HL-60/S4 (cell line): ENCODE measurements at regions not wholly inside any gene's neighbourhood (a gene's known extent, or its start where the extent isn't known, plus 50 kb on each side); places are given as distances from the start of the nearest gene placed in this dataset.

Experiments used
- in situ Hi-C: fragments of 300-500 bp; cut with MboI; formaldehyde crosslinking; loops from 2 replicates; pipeline ENCODE4 v1.14.3; 2022; ENCODE audit warnings: low sequenced_read_pairs

GRCh38 chr6:44672086-44672485 lies 284.6 kb downstream of the CDC5L start:
- in situ Hi-C loops: no loop called here

- in situ Hi-C loops: no loop called here
Measured at GRCh38 chr6:44672841-44673240, 285.3 kb downstream of the CDC5L start.

GRCh38 chr6:44674226-44675155 lies 287.0 kb downstream of the CDC5L start:
- in situ Hi-C loops: no loop called here

GRCh38 chr6:44675449-44675848 lies 287.9 kb downstream of the CDC5L start:
- in situ Hi-C loops: no loop called here

GRCh38 chr6:44676246-44676790 lies 288.8 kb downstream of the CDC5L start:
- in situ Hi-C loops: no loop called here

- in situ Hi-C loops: no loop called here
Measured at GRCh38 chr6:44676826-44677433, 289.4 kb downstream of the CDC5L start.

- in situ Hi-C loops: no loop called here
Measured at GRCh38 chr6:44678252-44678935, 290.9 kb downstream of the CDC5L start.

GRCh38 chr6:44679438-44680201 lies 292.1 kb downstream of the CDC5L start:
- in situ Hi-C loops: no loop called here

- in situ Hi-C loops: no loop called here
Measured at GRCh38 chr6:44680202-44680720, 292.8 kb downstream of the CDC5L start.

GRCh38 chr6:44681761-44682160 lies 294.3 kb downstream of the CDC5L start:
- in situ Hi-C loops: no loop called here

GRCh38 chr6:44682280-44682679 lies 294.8 kb downstream of the CDC5L start:
- in situ Hi-C loops: no loop called here

- in situ Hi-C loops: no loop called here
Measured at GRCh38 chr6:44682987-44683779, 295.7 kb downstream of the CDC5L start.

- in situ Hi-C loops: no loop called here
Measured at GRCh38 chr6:44685213-44685612, 297.7 kb downstream of the CDC5L start.

- in situ Hi-C loops: no loop called here
Measured at GRCh38 chr6:44696099-44696498, 308.6 kb downstream of the CDC5L start.

- in situ Hi-C loops: no loop called here
Measured at GRCh38 chr6:44696686-44697085, 309.2 kb downstream of the CDC5L start.

- in situ Hi-C loops: no loop called here
Measured at GRCh38 chr6:44697327-44697726, 309.8 kb downstream of the CDC5L start.

- in situ Hi-C loops: no loop called here
Measured at GRCh38 chr6:44698602-44699001, 311.1 kb downstream of the CDC5L start.

- in situ Hi-C loops: no loop called here
Measured at GRCh38 chr6:44699082-44699481, 311.6 kb downstream of the CDC5L start.

- in situ Hi-C loops: no loop called here
Measured at GRCh38 chr6:44699851-44700250, 312.3 kb downstream of the CDC5L start.

- in situ Hi-C loops: no loop called here
Measured at GRCh38 chr6:44700422-44700821, 312.9 kb downstream of the CDC5L start.
